ENCODE measurements at regions not wholly inside any gene's neighbourhood (a gene's known extent, or its start where the extent isn't known, plus 50 kb on each side); places are given as distances from the start of the nearest gene placed in this dataset.

GRCh38 chr6:7033202-7033601, 74.6 kb upstream of the RREB1 start:
- Histone ChIP-seq H4K20me1 (ENCODE audit: control insufficient read depth, insufficient read depth, insufficient read length) (no peaks in the 10 kb centered on the region), H2BK120ac (ENCODE audit: low read depth, low read length, poor library complexity, severe bottlenecking) (no peak overlapping the region), H3K18ac (ENCODE audit: insufficient read length, low read depth, low read length) (no peak overlapping the region), H3K4ac (ENCODE audit: low read depth, low read length) (no peak overlapping the region), H3K9ac (ENCODE audit: extremely low read depth, insufficient read length, low read length) (no peak overlapping the region), H2BK20ac (ENCODE audit: low read depth, low read length, poor library complexity, severe bottlenecking) (no peak overlapping the region), H2AK5ac (ENCODE audit: insufficient read length, low read length) (no peak overlapping the region), H3K56ac (ENCODE audit: insufficient read length, low read depth, low read length) (no peak overlapping the region), H2BK15ac (ENCODE audit: low read depth, low read length) (no peak overlapping the region), H4K91ac (ENCODE audit: insufficient read length, low read depth, low read length) (no peak overlapping the region), H2BK12ac (ENCODE audit: insufficient read length, low read depth, low read length) (no peak overlapping the region), H3K79me1 (ENCODE audit: insufficient read depth, low read depth, low read length, poor library complexity, severe bottlenecking) (no peaks in the 10 kb centered on the region), H3K23me2 (ENCODE audit: insufficient read length, low read depth, low read length, poor library complexity, severe bottlenecking) (no peaks in the 10 kb centered on the region), H2AFZ (ENCODE audit: low read length) (no peak overlapping the region), H3K4me2 (ENCODE audit: insufficient read depth, insufficient read length, low read length) (no peak overlapping the region), H3K79me2 (ENCODE audit: insufficient read depth, low read length) (no peaks in the 10 kb centered on the region), H3K27me3 (ENCODE audit: insufficient read depth, low read length) (no peaks in the 10 kb centered on the region), H3K23ac (ENCODE audit: insufficient read length, low read depth, low read length) (no peak overlapping the region), H3K4me1 (ENCODE audit: insufficient read depth, low read length) (no peaks in the 10 kb centered on the region), H4K8ac (replicated peaks; ENCODE audit: insufficient read length, low read depth, low read length) (no peak overlapping the region), H4K5ac (ENCODE audit: insufficient read length, low read depth, low read length) (no peak overlapping the region), H2BK5ac (ENCODE audit: insufficient read length, low read length) (no peak overlapping the region), H3K14ac (ENCODE audit: insufficient read depth, low read length) (no peak overlapping the region), H3K9me3 (ENCODE audit: control insufficient read depth, low read depth, low read length) (no peaks in the 10 kb centered on the region), H3K27ac (ENCODE audit: insufficient read length, low read depth, low read length) (no peak overlapping the region), H3T11ph (ENCODE audit: low read length) (no peak overlapping the region)
- no peak for TF ChIP-seq CTCF (conservative IDR thresholded peaks at IDR 0.05)
- Mint-ChIP-seq H3K4me3 (no peak overlapping the region), H3K4me1 (0 out of 4 replicates have a peak, but pooled peaks cover 0 to 5% of the 10 kb centered on the region in 2 experiments), H3K27me3 (ENCODE audit: low read depth) (no peaks in the 10 kb centered on the region; the same call in 1 of the 2 replicates), H3K9me3 (no peaks in the 10 kb centered on the region), H3K27ac (no peak overlapping the region), H3K36me3 (ENCODE audit: insufficient read depth in 1 of 3, low read depth in 3 of 3) (no peaks in the 10 kb centered on the region)
- no peak for DNase-seq
- no CpG with 5 or more reads among the region's 5 CpGs for WGBS (ENCODE audit: extremely low coverage, insufficient read length, low lambda C conversion rate)
